Ovary (tissue), 7 donors: ENCODE measurements at regions not wholly inside any gene's neighbourhood (a gene's known extent, or its start where the extent isn't known, plus 50 kb on each side); places are given as distances from the start of the nearest gene placed in this dataset.

ENCODE experiments used
- DNase-seq, 5 donors: peaks; one replicate each; pipeline ENCODE4 v3.0.0-alpha.2; 2019 to 2020
- H3K27ac ChIP-seq, 2 donors: fragments of 200-600 bp; one replicate each; pipeline versions ENCODE4 v1.5.1 to v1.8.0; 2019 to 2022
- H3K27me3 ChIP-seq: fragments of 200-600 bp; one replicate; pipeline ENCODE4 v1.8.0; 2022
- H3K36me3 ChIP-seq: fragments of 200-600 bp; sonication (generic); one replicate; pipeline ENCODE4 v1.5.1; 2019
- H3K4me1 ChIP-seq: one replicate; pipeline ENCODE4 v1.8.1; 2013; ENCODE audit warnings: mild to moderate bottlenecking, moderate library complexity; ENCODE audit not compliant: insufficient read depth
- H3K4me3 ChIP-seq: fragments of 200-600 bp; sonication (generic); one replicate; pipeline ENCODE4 v1.5.1; 2017
- H3K9me3 ChIP-seq, 2 donors: fragments of 200-600 bp in 1 of 2; sonication (generic) in 1 of 2; one replicate each; pipeline versions ENCODE4 v1.5.1 to v1.8.1; 2013 to 2019; ENCODE audit warnings: mild to moderate bottlenecking in 1 of 2, moderate library complexity in 1 of 2
- EP300 ChIP-seq: sonication (generic); formaldehyde crosslinking; IDR thresholded peaks from one replicate; pipeline ENCODE4 v1.6.1; 2017; ENCODE audit warnings: antibody characterized with exemption
- POLR2A ChIP-seq: fragments of 450-650 bp; IDR thresholded peaks from one replicate; pipeline ENCODE4 v1.6.1; 2017; ENCODE audit warnings: antibody characterized with exemption, mild to moderate bottlenecking, moderate library complexity
- WGBS, 3 donors: extraction: QIAGEN DNeasy Blood & Tissue Kit in 1 of 3; methylation state at CpG; one replicate each; pipeline versions ENCODE4 v1.1.5 to v1.1.7; 2013 to 2017; 5-methylcytosine and 5-hydroxymethylcytosine counted together
- intact Hi-C, 4 donors: fragments of 100-400 bp; cut with DNase I; formaldehyde crosslinking; loops; one replicate each; pipeline versions ENCODE4 v1.11.0 to v1.15.1; 2022 to 2023
- TF ChIP-seq, protein P1 (sequence below), 3 donors: fragments of 450-650 bp in 2 of 3; fragments of 200-600 bp in 1 of 3; IDR thresholded peaks; one replicate each; pipeline versions ENCODE4 v1.5.1 to v1.8.0; 2016 to 2022; ENCODE audit warnings: antibody characterized with exemption in 3 of 3, mild to moderate bottlenecking in 1 of 3
- donor health status: DM: no; HTN: no; CAD: no; lungs with moderate emphysema.
- donor health status: DM: no; HTN: no; CAD: no.
- donor health status: Bipolar disorder and iron deficiency.
- donor health status: DM: no; HTN: no; CAD: no.
- donor health status: DM: yes; HTN: yes; CAD: no.

DNA sequence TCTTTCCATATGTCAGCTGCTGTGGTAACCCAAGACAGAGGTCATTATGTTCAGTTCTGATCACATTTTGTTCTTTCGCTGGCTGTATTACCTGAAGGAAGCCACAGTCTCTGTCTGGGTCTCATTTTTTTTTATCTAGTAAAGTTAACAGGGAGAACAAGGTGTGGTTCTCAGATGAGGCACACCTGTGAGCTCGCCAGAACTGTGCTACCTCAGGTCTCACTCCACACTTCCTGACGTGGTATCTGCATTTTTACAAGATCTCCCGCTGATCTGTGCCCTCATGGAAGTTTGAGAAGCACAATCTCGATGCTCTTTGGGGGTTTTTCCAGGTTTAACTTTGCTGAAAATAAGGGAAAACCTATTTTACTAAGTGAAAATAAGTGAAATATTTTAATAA, 169.5 kb upstream of the CENPW start:
- Histone ChIP-seq H3K9me3 (no peaks in the 10 kb centered on the region), H3K4me3 (no peak overlapping the region), H3K27me3 (no peaks in the 10 kb centered on the region), H3K36me3 (no peaks in the 10 kb centered on the region), H3K4me1 (no peaks in the 10 kb centered on the region), H3K27ac (no peak overlapping the region)
- intact Hi-C loops: no loop called here
- 91 to 94% (median 92%) methylated on average over 5 of the region's 5 CpGs for WGBS, 3 donors
- DNase-seq: no peak
- TF ChIP-seq POLR2A: no peak
- TF ChIP-seq, protein P1, sequence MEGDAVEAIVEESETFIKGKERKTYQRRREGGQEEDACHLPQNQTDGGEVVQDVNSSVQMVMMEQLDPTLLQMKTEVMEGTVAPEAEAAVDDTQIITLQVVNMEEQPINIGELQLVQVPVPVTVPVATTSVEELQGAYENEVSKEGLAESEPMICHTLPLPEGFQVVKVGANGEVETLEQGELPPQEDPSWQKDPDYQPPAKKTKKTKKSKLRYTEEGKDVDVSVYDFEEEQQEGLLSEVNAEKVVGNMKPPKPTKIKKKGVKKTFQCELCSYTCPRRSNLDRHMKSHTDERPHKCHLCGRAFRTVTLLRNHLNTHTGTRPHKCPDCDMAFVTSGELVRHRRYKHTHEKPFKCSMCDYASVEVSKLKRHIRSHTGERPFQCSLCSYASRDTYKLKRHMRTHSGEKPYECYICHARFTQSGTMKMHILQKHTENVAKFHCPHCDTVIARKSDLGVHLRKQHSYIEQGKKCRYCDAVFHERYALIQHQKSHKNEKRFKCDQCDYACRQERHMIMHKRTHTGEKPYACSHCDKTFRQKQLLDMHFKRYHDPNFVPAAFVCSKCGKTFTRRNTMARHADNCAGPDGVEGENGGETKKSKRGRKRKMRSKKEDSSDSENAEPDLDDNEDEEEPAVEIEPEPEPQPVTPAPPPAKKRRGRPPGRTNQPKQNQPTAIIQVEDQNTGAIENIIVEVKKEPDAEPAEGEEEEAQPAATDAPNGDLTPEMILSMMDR (IDR thresholded peaks at IDR 0.05): no peak
- no peak for TF ChIP-seq EP300

DNA sequence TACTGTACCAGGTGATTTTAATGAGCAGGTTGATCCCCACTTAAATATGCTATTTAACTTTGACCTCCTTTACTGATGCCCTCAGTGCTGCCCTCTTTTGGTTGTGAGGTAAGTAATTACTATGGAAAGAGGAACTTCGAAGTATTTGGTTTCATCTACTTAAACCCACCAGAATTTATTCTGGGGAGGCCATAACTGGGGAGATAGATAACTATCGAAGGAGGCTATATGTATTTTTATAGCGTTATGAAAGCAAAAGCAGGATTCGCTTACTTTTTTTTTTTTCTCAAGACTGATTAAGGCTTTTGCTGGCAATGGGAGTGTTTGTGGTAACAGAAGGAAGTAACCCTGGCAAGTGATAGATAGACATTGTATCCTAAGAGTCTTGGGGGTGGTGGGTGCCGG, 168.9 kb upstream of the CENPW start:
- no peak overlapping the region for H3K27ac ChIP-seq
- intact Hi-C loops: no loop called here
- DNase-seq: no peak
- WGBS, 3 donors: 88 to 90% (median 89%) methylated on average over 5 of the region's 5 CpGs
- H3K4me1 ChIP-seq: no peaks in the 10 kb centered on the region
- H3K27me3 ChIP-seq: no peaks in the 10 kb centered on the region
- no peaks in the 10 kb centered on the region for H3K9me3 ChIP-seq
- H3K36me3 ChIP-seq: no peaks in the 10 kb centered on the region
- TF ChIP-seq EP300 (no peak), POLR2A (no peak)
- TF ChIP-seq, protein P1 (IDR thresholded peaks at IDR 0.05): no peak
- no peak overlapping the region for H3K4me3 ChIP-seq

DNA sequence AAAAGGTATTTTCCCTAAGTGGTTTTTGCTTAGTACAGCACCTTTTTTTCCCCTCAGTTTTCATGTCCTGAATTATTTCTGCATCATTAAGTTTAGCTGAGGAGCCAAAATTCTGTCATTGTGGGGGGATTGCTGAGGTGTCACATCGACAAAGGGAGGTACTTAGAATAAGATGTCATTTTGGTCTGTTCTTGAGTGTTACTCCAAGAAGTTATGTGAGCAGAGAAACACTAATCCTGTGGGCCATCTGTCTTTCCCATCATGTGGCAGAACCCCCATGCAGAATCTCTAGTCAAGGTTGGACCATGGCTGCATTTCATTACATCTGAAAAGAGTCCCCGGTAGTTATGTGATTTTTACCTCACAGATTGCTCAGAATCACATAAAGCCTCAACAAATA, 167.8 kb upstream of the CENPW start:
- TF ChIP-seq, protein P1 (IDR thresholded peaks at IDR 0.05): no peak
- TF ChIP-seq EP300 (no peak), POLR2A (no peak)
- intact Hi-C loops: no loop called here
- Histone ChIP-seq H3K9me3 (no peaks in the 10 kb centered on the region), H3K4me1 (no peaks in the 10 kb centered on the region), H3K36me3 (no peaks in the 10 kb centered on the region), H3K4me3 (no peak overlapping the region), H3K27me3 (no peaks in the 10 kb centered on the region), H3K27ac (no peak overlapping the region)
- DNase-seq: no peak
- WGBS, 3 donors: 85 to 100% (median 96%) methylated on average over 2 of the region's 2 CpGs

DNA sequence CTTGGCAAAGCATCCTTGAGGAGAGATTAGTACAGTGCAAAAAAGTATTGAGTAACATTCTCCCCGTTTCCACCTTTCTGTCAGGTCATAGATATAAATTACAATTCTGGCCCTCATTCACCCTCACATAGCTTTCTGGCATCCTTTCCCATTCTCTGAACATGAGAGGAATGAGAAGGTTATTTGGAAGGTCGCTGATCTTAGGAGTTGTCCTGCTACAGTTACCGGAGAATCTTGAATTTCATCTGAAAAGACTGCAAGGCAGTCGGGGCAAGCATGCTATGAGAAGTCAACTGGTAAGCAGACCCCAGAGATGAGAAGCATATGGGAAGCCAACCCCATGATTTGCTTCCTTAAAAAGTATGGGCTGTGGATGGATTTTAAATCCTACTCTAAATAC, 166.7 kb upstream of the CENPW start:
- no peak overlapping the region for H3K27ac ChIP-seq
- TF ChIP-seq, protein P1 (IDR thresholded peaks at IDR 0.05): no peak
- TF ChIP-seq POLR2A: no peak
- TF ChIP-seq EP300: no peak
- no peak for DNase-seq
- H3K9me3 ChIP-seq: no peaks in the 10 kb centered on the region
- H3K4me3 ChIP-seq: no peak overlapping the region
- H3K27me3 ChIP-seq: no peaks in the 10 kb centered on the region
- 44 to 75% (median 60%) methylated on average over 4 of the region's 4 CpGs for WGBS, 3 donors
- no peaks in the 10 kb centered on the region for H3K36me3 ChIP-seq
- H3K4me1 ChIP-seq: no peaks in the 10 kb centered on the region
- intact Hi-C loops: no loop called here

DNA sequence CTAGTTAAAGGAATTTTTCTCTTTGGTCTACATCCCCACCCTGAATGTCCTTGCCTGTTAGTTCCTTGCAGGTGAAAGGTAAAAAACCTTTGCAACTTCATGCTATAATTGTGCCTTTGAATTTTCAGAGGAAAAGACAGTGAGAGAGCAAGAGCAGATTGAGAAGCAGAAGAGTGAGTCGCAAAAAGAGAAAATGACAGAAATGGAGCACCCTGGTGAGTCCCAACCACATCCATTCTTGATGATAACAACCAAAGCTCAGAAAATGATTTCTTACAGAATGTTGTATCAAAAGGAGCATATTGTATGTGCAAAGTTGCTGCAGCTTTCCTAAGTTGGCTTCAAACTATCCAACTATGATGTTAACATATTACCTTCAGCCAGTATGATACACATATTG, 165.2 kb upstream of the CENPW start:
- Histone ChIP-seq H3K27me3 (no peaks in the 10 kb centered on the region), H3K27ac (no peak overlapping the region), H3K4me3 (no peak overlapping the region), H3K36me3 (no peaks in the 10 kb centered on the region), H3K9me3 (no peaks in the 10 kb centered on the region), H3K4me1 (no peaks in the 10 kb centered on the region)
- DNase-seq: no peak
- TF ChIP-seq, protein P1 (IDR thresholded peaks at IDR 0.05): no peak
- TF ChIP-seq POLR2A: no peak
- no peak for TF ChIP-seq EP300
- 96 to 100% (median 97%) methylated on average over 1 of the region's 1 CpG for WGBS, 3 donors
- intact Hi-C loops: no loop called here
